Heart left ventricle (tissue), 16 donors: ENCODE measurements at regions not wholly inside any gene's neighbourhood (a gene's known extent, or its start where the extent isn't known, plus 50 kb on each side); places are given as distances from the start of the nearest gene placed in this dataset.
"Not testable (repeated sequence)": the region's sequence is repeated elsewhere in the genome, so short reads cannot be mapped to it uniquely, and the experiment has no call there.

ENCODE experiments used
- ATAC-seq, 4 donors: fragments of 200-7000 bp; cut with Tn5 transposase; one replicate each; pipeline ENCODE4 v1.9.1; 2020 to 2022; ENCODE audit warnings: moderate library complexity in 4 of 4, mild to moderate bottlenecking in 3 of 4, moderate number of reproducible peaks in 1 of 4
- DNase-seq, 5 donors: peaks; one replicate each; pipeline ENCODE4 v3.0.0-alpha.2; 2020
- H3K27ac ChIP-seq, 12 donors: fragments of 200-600 bp; sonication (generic) in 4 of 12; one replicate each; pipeline versions ENCODE4 v1.5.0 to v1.8.0; 2016 to 2022; ENCODE audit warnings: mild to moderate bottlenecking in 2 of 12
- H3K27me3 ChIP-seq, 9 donors: fragments of 200-600 bp; sonication (generic) in 2 of 9; one replicate each; pipeline versions ENCODE4 v1.5.1 to v1.8.0; 2016 to 2022; ENCODE audit warnings: mild to moderate bottlenecking in 3 of 9
- H3K36me3 ChIP-seq, 9 donors: fragments of 200-600 bp; sonication (generic) in 2 of 9; one replicate each; pipeline versions ENCODE4 v1.5.0 to v1.8.0; 2018 to 2022; ENCODE audit warnings: mild to moderate bottlenecking in 2 of 9
- H3K4me1 ChIP-seq, 12 donors: fragments of 200-600 bp; sonication (generic) in 4 of 12; one replicate each; pipeline versions ENCODE4 v1.5.0 to v1.8.0; 2016 to 2022; ENCODE audit warnings: mild to moderate bottlenecking in 3 of 12
- H3K4me3 ChIP-seq, 12 donors: fragments of 200-600 bp; sonication (generic) in 4 of 12; one replicate each; pipeline versions ENCODE4 v1.5.0 to v1.8.0; 2017 to 2022; ENCODE audit warnings: mild to moderate bottlenecking in 9 of 12, moderate library complexity in 4 of 12
- H3K9me3 ChIP-seq, 12 donors: fragments of 200-600 bp; sonication (generic) in 4 of 12; one replicate each; pipeline versions ENCODE4 v1.5.0 to v1.8.0; 2016 to 2022; ENCODE audit warnings: mild to moderate bottlenecking in 1 of 12
- POLR2A ChIP-seq, 2 donors: fragments of 450-650 bp; IDR thresholded peaks; one replicate each; pipeline ENCODE4 v1.6.1; 2017; ENCODE audit warnings: antibody characterized with exemption in 2 of 2, mild to moderate bottlenecking in 2 of 2, moderate library complexity in 2 of 2
- WGBS, 4 donors: extraction: QIAGEN DNeasy Blood & Tissue Kit in 2 of 4; methylation state at CpG; one replicate each; pipeline versions ENCODE4 v1.1.5 to v1.1.7; 2013 to 2018; 5-methylcytosine and 5-hydroxymethylcytosine counted together
- intact Hi-C, 10 donors: fragments of 100-400 bp; cut with DNase I; formaldehyde crosslinking; loops; one replicate each; pipeline versions ENCODE4 v1.11.1 to v1.14.2; 2022
- TF ChIP-seq, protein P1 (sequence below), 12 donors: fragments of 200-600 bp; sonication (generic) in 4 of 12; IDR thresholded peaks; one replicate each; pipeline versions ENCODE4 v1.5.0 to v1.8.0; 2018 to 2022; ENCODE audit warnings: antibody characterized with exemption in 12 of 12, mild to moderate bottlenecking in 5 of 12
- donor health status: ischemic (EF 13 %, LVEDD 7.1; RV severe dilation, severe dysfunction).
- donor health status: healthy with polysubstance abuse.
- donor health status: DM: no; HTN: yes; CAD: no.
- donor health status: DM: no; HTN: no; CAD: no.
- donor health status: ischemic (EF 25% LVEDD 6.9; RV normal size, moderate dysfunction).
- donor health status: ischemic (EF 25% LVEDD 5.7; RV mildly dilated, moderate dysfunction).
- donor health status: healthy.
- donor health status: DM: yes; HTN: yes; CAD: no.
- donor health status: ischemic (EF 35%, LVEDD 5.7; RV mildly dilated, moderate dysfunction).
- donor health status: nonischemic (EF 11% LVEDD 7.7; RV severe dilation, severe dysfunction).
- donor health status: DM: yes; HTN: yes; CAD: no.
- donor health status: PGD.
- donor health status: ischemic (EF 29% LVEDD 5.4; RV normal size, mild dysfunction).
- donor health status: nonischemic (EF 23%, LVEDD 6.1; RV moderate dilation, normal function).

DNA sequence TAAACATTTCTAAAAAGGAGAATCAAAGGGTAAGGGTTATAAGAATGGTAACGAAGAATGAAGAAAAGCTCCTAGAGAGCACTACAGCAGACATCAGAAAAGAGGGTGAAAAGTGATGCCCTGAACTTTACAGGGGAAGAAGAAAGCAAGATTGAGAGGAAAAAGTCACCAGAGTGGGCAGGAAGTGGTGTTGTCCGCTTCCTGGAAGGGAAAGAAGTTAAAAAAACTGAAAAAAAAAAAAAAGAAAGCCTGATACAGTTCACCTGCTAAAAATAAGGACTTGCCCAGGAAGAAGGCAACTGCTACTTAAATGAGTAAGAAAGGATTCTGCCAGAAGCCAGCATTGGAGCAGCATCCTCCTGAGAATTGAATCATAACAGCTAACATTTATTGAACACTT, 330.1 kb upstream of the PHF14 start:
- 56 to 67% (median 64%) methylated on average over 2 of the region's 2 CpGs for WGBS, 4 donors
- no peaks in the 10 kb centered on the region for H3K9me3 ChIP-seq
- no peak overlapping the region for H3K27ac ChIP-seq
- TF ChIP-seq, protein P1, sequence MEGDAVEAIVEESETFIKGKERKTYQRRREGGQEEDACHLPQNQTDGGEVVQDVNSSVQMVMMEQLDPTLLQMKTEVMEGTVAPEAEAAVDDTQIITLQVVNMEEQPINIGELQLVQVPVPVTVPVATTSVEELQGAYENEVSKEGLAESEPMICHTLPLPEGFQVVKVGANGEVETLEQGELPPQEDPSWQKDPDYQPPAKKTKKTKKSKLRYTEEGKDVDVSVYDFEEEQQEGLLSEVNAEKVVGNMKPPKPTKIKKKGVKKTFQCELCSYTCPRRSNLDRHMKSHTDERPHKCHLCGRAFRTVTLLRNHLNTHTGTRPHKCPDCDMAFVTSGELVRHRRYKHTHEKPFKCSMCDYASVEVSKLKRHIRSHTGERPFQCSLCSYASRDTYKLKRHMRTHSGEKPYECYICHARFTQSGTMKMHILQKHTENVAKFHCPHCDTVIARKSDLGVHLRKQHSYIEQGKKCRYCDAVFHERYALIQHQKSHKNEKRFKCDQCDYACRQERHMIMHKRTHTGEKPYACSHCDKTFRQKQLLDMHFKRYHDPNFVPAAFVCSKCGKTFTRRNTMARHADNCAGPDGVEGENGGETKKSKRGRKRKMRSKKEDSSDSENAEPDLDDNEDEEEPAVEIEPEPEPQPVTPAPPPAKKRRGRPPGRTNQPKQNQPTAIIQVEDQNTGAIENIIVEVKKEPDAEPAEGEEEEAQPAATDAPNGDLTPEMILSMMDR (IDR thresholded peaks at IDR 0.05): no peak
- TF ChIP-seq POLR2A (IDR thresholded peaks at IDR 0.05): no peak
- intact Hi-C loops: no loop called here
- no peak overlapping the region for H3K4me3 ChIP-seq
- ATAC-seq: no peak
- H3K4me1 ChIP-seq: no peaks in the 10 kb centered on the region
- DNase-seq: no peak
- H3K27me3 ChIP-seq: no peaks in the 10 kb centered on the region
- H3K36me3 ChIP-seq: no peaks in the 10 kb centered on the region

DNA sequence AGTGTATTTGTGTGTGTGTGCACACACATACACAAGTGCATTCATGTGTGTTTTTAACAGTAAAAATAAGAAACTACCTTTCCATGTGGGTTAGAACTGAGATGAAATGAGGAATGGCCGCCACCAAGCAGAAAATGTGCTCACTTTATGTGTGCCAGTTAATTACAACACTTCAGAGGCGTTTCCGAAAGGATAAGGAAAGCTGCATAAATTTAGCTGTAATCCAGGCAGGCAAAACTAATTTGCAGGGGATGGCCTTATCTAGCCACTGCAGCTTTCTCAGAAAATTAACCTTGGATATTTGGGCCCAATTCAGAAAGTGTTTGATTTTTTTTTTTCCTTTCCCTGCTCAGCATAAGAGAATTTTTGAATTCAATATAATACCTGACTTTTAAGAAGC, 328.8 kb upstream of the PHF14 start:
- TF ChIP-seq, protein P1 (IDR thresholded peaks at IDR 0.05): no peak
- TF ChIP-seq POLR2A (IDR thresholded peaks at IDR 0.05): no peak
- DNase-seq: no peak
- no peaks in the 10 kb centered on the region for H3K27me3 ChIP-seq

DNA sequence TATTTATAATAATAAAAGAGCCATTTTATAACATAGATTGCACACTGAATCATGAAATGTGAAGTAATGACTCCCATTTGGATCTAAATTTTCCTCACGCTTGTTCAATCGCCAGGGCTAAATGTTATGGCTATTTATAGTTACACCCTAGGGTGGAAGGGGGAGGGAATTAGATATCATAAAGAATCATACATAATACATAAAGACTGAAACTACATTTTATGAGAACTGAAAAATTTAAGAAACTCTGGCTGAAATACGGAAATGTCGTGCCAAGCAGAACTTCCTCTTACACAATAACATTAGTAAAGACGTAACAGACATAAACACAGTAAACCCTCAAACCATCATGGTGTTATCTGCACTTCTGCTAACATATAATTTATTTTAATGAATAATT, 327.5 kb upstream of the PHF14 start:
- 43 to 50% (median 46%) methylated on average over 5 of the region's 5 CpGs for WGBS, 4 donors
- intact Hi-C loops: no loop called here
- Histone ChIP-seq H3K4me1 (no peaks in the 10 kb centered on the region), H3K27ac (no peak overlapping the region), H3K9me3 (no peaks in the 10 kb centered on the region), H3K27me3 (no peaks in the 10 kb centered on the region), H3K4me3 (no peak overlapping the region), H3K36me3 (no peaks in the 10 kb centered on the region)
- TF ChIP-seq, protein P1 (IDR thresholded peaks at IDR 0.05): no peak
- no peak for TF ChIP-seq POLR2A (IDR thresholded peaks at IDR 0.05)
- ATAC-seq: no peak
- no peak for DNase-seq

More for the DNA sequence above, 328.8 kb upstream of the PHF14 start:
- ATAC-seq: no peak
- H3K4me3 ChIP-seq: no peak overlapping the region
- intact Hi-C loops: no loop called here
- no peaks in the 10 kb centered on the region for H3K4me1 ChIP-seq
- WGBS, 4 donors: 58 to 69% (median 62%) methylated on average over 3 of the region's 3 CpGs
- H3K36me3 ChIP-seq: no peaks in the 10 kb centered on the region
- H3K27ac ChIP-seq: no peak overlapping the region
- no peaks in the 10 kb centered on the region for H3K9me3 ChIP-seq

DNA sequence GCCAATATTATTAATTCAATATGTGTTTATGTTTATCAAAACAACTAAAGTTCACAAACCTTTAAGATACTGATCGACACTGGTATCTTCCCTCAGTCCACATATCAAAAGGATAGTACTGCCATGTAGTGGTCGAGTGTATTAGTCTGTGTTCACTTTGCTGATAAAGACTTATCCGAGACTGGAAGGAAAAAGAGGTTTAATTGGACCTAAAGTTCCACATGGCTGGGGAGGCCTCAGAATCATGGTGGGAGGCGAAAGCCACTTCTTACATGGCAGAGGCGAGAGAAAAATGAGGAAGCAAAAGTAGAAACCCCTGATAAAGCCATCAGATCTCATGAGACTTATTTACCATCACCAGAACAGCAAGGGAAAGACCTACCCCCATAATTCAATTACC, 325.4 kb upstream of the PHF14 start:
- H3K4me3 ChIP-seq: no peak overlapping the region
- 65 to 74% (median 69%) methylated on average over 5 of the region's 5 CpGs for WGBS, 4 donors
- DNase-seq (no peak), ATAC-seq (no peak)
- no peaks in the 10 kb centered on the region for H3K27me3 ChIP-seq
- TF ChIP-seq POLR2A (IDR thresholded peaks at IDR 0.05): no peak
- TF ChIP-seq, protein P1 (IDR thresholded peaks at IDR 0.05): no peak
- intact Hi-C loops: no loop called here
- H3K27ac ChIP-seq: no peak overlapping the region
- no peaks in the 10 kb centered on the region for H3K36me3 ChIP-seq
- H3K9me3 ChIP-seq: no peaks in the 10 kb centered on the region
- H3K4me1 ChIP-seq: no peaks in the 10 kb centered on the region

DNA sequence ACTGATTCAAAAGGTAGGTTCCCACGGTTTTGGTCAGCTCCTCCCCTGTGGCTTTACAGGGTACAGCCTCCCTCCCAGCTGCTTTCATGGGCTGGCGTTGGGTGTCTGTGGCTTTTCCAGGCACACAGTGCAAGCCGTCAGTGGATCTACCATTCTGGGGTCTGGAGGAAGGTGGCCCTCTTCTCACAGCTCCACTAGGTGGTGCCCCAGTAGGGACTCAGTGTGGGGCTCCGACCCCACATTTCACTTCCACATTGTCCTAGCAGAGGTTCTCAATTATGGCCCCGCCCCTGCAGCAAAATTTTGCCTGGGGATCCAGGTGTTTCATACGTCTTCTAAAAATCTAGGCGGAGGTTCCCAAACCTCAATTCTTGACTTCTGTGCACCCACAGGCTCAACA, 324.6 kb upstream of the PHF14 start:
- ATAC-seq, H3K27ac ChIP-seq, DNase-seq, H3K9me3 ChIP-seq, H3K4me3 ChIP-seq, H3K4me1 ChIP-seq, intact Hi-C loops, H3K36me3 ChIP-seq, H3K27me3 ChIP-seq: not testable (repeated sequence)
- WGBS, 4 donors: 57 to 74% (median 66%) methylated on average over 6 to 7 of the region's 7 CpGs
